Liver (tissue), 8 donors: ENCODE measurements at regions not wholly inside any gene's neighbourhood (a gene's known extent, or its start where the extent isn't known, plus 50 kb on each side); places are given as distances from the start of the nearest gene placed in this dataset.

Experiments used
- DNase-seq: peaks from one replicate; pipeline ENCODE4 v3.0.0-alpha.2; 2017; ENCODE audit warnings: low spot score
- H3K27ac ChIP-seq, 2 donors: one replicate each; pipeline ENCODE4 v1.7.0; 2013; ENCODE audit warnings: inconsistent platforms in 2 of 2, low read length in 2 of 2, control low read depth in 1 of 2, low read depth in 1 of 2, mild to moderate bottlenecking in 1 of 2
- H3K27me3 ChIP-seq, 4 donors: one replicate each; pipeline versions ENCODE4 v1.6.1 to v1.7.0; 2013; ENCODE audit warnings: low read length in 3 of 4, inconsistent platforms in 1 of 4, mild to moderate bottlenecking in 1 of 4, moderate library complexity in 1 of 4; ENCODE audit not compliant: control insufficient read depth in 4 of 4, insufficient read depth in 4 of 4
- H3K36me3 ChIP-seq, 4 donors: one replicate each; pipeline versions ENCODE4 v1.6.1 to v1.7.0; 2013; ENCODE audit warnings: low read length in 3 of 4, mild to moderate bottlenecking in 3 of 4, low read depth in 1 of 4, moderate library complexity in 1 of 4; ENCODE audit not compliant: control insufficient read depth in 4 of 4, insufficient read depth in 3 of 4
- H3K4me1 ChIP-seq, 4 donors: one replicate each; pipeline versions ENCODE4 v1.6.1 to v1.7.0; 2013; ENCODE audit warnings: low read length in 3 of 4, mild to moderate bottlenecking in 3 of 4, moderate library complexity in 1 of 4; ENCODE audit not compliant: control insufficient read depth in 4 of 4, insufficient read depth in 4 of 4
- H3K4me3 ChIP-seq, 3 donors: one replicate each; pipeline versions ENCODE4 v1.6.1 to v1.7.0; 2013; ENCODE audit warnings: low read length in 3 of 3, control low read depth in 1 of 3, low read depth in 1 of 3, mild to moderate bottlenecking in 1 of 3
- H3K9ac ChIP-seq, 2 donors: one replicate each; pipeline ENCODE4 v1.7.0; 2013; ENCODE audit warnings: low read length in 2 of 2, mild to moderate bottlenecking in 2 of 2, moderate library complexity in 2 of 2, control low read depth in 1 of 2, low read depth in 1 of 2
- H3K9me3 ChIP-seq, 4 donors: one replicate each; pipeline versions ENCODE4 v1.6.1 to v1.7.0; 2013; ENCODE audit warnings: low read length in 3 of 4; ENCODE audit not compliant: control insufficient read depth in 4 of 4
- ATF3 ChIP-seq: IDR thresholded peaks from 2 replicates; pipeline ENCODE4 v1.6.1; 2016; ENCODE audit warnings: antibody characterized with exemption
- CTCF ChIP-seq: fragments of 150-350 bp; IDR thresholded peaks from 2 replicates; pipeline ENCODE4 v1.5.1; 2017; ENCODE audit warnings: improper control_type of control experiment, low read depth, low read length; ENCODE audit not compliant: missing input control
- EGR1 ChIP-seq, 2 donors: IDR thresholded peaks; 2 replicates each; pipeline ENCODE4 v1.6.1; 2016 to 2018; ENCODE audit warnings: antibody characterized with exemption in 2 of 2, low read depth in 2 of 2
- FOXA1 ChIP-seq: IDR thresholded peaks from 2 replicates; pipeline ENCODE4 v1.6.1; 2016; ENCODE audit warnings: antibody characterized with exemption
- GABPA ChIP-seq, 2 donors: IDR thresholded peaks in 1 of 2; conservative IDR thresholded peaks in 1 of 2; 2 replicates each; pipeline ENCODE4 v1.6.1; 2016; ENCODE audit warnings: antibody characterized with exemption in 2 of 2, mild to moderate bottlenecking in 1 of 2, moderate library complexity in 1 of 2
- HNF4G ChIP-seq: IDR thresholded peaks from 2 replicates; pipeline ENCODE4 v1.6.1; 2016; ENCODE audit warnings: antibody characterized with exemption
- JUND ChIP-seq, 2 donors: IDR thresholded peaks; 2 replicates each; pipeline ENCODE4 v1.6.1; 2016; ENCODE audit warnings: antibody characterized with exemption in 2 of 2
- MAX ChIP-seq: IDR thresholded peaks from 2 replicates; pipeline ENCODE4 v1.6.1; 2016; ENCODE audit warnings: antibody characterized with exemption
- NR2F2 ChIP-seq: IDR thresholded peaks from 2 replicates; pipeline ENCODE4 v1.6.1; 2016; ENCODE audit warnings: antibody characterized with exemption
- RAD21 ChIP-seq, 2 donors: IDR thresholded peaks; 2 replicates each; pipeline ENCODE4 v1.6.1; 2016; ENCODE audit warnings: antibody characterized with exemption in 2 of 2, mild to moderate bottlenecking in 2 of 2
- REST ChIP-seq: IDR thresholded peaks from 2 replicates; pipeline ENCODE4 v1.6.1; 2016; ENCODE audit warnings: antibody characterized with exemption, mild to moderate bottlenecking
- RXRA ChIP-seq, 2 donors: IDR thresholded peaks; 2 replicates each; pipeline ENCODE4 v1.6.1; 2017 to 2018; ENCODE audit warnings: antibody characterized with exemption in 2 of 2, mild to moderate bottlenecking in 1 of 2
- SP1 ChIP-seq: IDR thresholded peaks from 2 replicates; pipeline ENCODE4 v1.6.1; 2018; ENCODE audit warnings: antibody characterized with exemption, mild to moderate bottlenecking
- TAF1 ChIP-seq: conservative IDR thresholded peaks from 2 replicates; pipeline ENCODE4 v1.6.1; 2016; ENCODE audit warnings: antibody characterized with exemption, mild to moderate bottlenecking
- WGBS: extraction: QIAGEN DNeasy Blood & Tissue Kit; methylation state at CpG from one replicate; pipeline ENCODE4 v1.1.7; 2013; 5-methylcytosine and 5-hydroxymethylcytosine counted together
- donor health status: healthy.
- donor health status: healthy.
- donor health status: healthy.
- donor health status: healthy.
- donor health status: healthy.

DNA sequence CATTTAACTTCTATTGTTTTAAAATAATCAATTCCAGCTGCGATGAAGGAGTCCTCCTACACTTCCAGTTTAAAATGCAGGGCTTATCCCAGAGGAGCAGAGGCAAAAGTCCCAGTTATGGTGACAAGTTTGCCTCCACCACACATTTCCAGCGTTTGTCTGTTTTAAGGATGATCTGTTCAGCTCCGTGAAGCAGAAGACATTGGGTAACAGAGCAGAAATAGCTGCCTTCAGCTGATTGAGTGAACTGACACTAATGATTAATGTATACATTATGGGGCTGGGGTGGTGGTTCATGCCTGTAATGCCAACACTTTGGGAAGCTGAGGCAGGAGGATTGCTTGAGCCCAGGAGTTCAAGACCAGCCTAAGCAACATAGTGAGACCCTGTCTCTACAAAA is 127.6 kb downstream of the HSD17B3 start:
- no peak overlapping the region for H3K4me3 ChIP-seq
- no peak for DNase-seq
- no peaks in the 10 kb centered on the region for H3K36me3 ChIP-seq
- peaks cover 0 to 3% (median 0%) of the 10 kb centered on the region in 4 donors for H3K4me1 ChIP-seq
- H3K27me3 ChIP-seq, result peaks cover 0 to 3% (median 1%) of the 10 kb centered on the region in 4 donors
- no peak overlapping the region for H3K27ac ChIP-seq
- H3K9me3 ChIP-seq, result no peaks in the 10 kb centered on the region
- no peak overlapping the region for H3K9ac ChIP-seq
- TF ChIP-seq MAX, result no peak
- no peak for TF ChIP-seq REST
- no peak for TF ChIP-seq FOXA1
- TF ChIP-seq RXRA (IDR thresholded peaks at IDR 0.05), result no peak
- no peak for TF ChIP-seq SP1
- TF ChIP-seq GABPA (IDR thresholded peaks at IDR 0.05 in 1 of 2, conservative IDR thresholded peaks at IDR 0.05 in 1 of 2), result no peak
- TF ChIP-seq EGR1 (IDR thresholded peaks at IDR 0.05; ENCODE audit: low read depth in 2 of 2), result no peak
- no peak for TF ChIP-seq TAF1
- TF ChIP-seq HNF4G, result no peak
- no peak for TF ChIP-seq RAD21 (IDR thresholded peaks at IDR 0.05)
- TF ChIP-seq ATF3, result no peak
- TF ChIP-seq JUND (IDR thresholded peaks at IDR 0.05), result no peak
- no peak for TF ChIP-seq NR2F2
- TF ChIP-seq CTCF, result no peak
- 83% methylated on average over 3 of the region's 3 CpGs for WGBS

DNA sequence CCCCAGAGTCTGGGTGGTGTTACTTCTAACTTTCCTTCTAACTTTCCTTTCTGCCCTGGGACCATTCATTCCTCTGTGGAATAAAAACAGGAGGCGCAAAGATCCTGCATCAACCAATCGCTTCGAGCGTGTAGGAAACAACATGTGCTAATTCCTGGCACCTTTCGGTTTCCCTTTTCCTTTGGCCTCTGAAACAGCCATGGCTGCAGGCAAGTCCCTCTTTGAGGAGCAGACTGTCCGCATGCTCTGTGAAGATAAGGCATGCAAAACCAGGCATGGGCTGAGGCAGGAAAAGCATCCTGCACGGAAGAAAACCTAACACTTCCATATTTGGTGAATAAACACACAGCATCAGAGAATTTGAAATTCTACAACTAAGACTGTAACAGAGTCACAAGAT is 128.3 kb downstream of the HSD17B3 start:
- H3K27me3 ChIP-seq, result peaks cover 0 to 3% (median under 1%) of the 10 kb centered on the region in 4 donors
- 73% methylated on average over 7 of the region's 7 CpGs for WGBS
- TF ChIP-seq MAX, result peak; percentile 35
- TF ChIP-seq REST, result no peak
- DNase-seq, result no peak
- H3K9me3 ChIP-seq, result no peaks in the 10 kb centered on the region
- no peak overlapping the region for H3K9ac ChIP-seq
- H3K4me3 ChIP-seq, result no peak overlapping the region
- no peak overlapping the region for H3K27ac ChIP-seq
- peaks cover 0 to 4% (median 0%) of the 10 kb centered on the region in 4 donors for H3K4me1 ChIP-seq
- H3K36me3 ChIP-seq, result no peaks in the 10 kb centered on the region
